PC-3 (cell line): ENCODE measurements at regions not wholly inside any gene's neighbourhood (a gene's known extent, or its start where the extent isn't known, plus 50 kb on each side); places are given as distances from the start of the nearest gene placed in this dataset.

Source experiments
- EZH2 ChIP-seq: fragments of 300-600 bp; sonication (generic); IDR thresholded peaks from one replicate; pipeline ENCODE4 v1.6.1; 2017; ENCODE audit warnings: antibody characterized with exemption, mild to moderate bottlenecking, low read length; ENCODE audit not compliant: unreplicated experiment
- EZH2phosphoT487 ChIP-seq: fragments of 300-600 bp; sonication (generic); IDR thresholded peaks from 2 replicates; pipeline ENCODE4 v1.6.1; 2018; ENCODE audit warnings: mild to moderate bottlenecking, antibody characterized with exemption, low read length, borderline replicate concordance
- TF ChIP-seq, protein P1 (sequence below): fragments of 300-600 bp; sonication (generic); conservative IDR thresholded peaks from 2 replicates; pipeline ENCODE4 v1.5.1; 2017; ENCODE audit warnings: antibody characterized with exemption, low read depth, mild to moderate bottlenecking, low read length

DNA sequence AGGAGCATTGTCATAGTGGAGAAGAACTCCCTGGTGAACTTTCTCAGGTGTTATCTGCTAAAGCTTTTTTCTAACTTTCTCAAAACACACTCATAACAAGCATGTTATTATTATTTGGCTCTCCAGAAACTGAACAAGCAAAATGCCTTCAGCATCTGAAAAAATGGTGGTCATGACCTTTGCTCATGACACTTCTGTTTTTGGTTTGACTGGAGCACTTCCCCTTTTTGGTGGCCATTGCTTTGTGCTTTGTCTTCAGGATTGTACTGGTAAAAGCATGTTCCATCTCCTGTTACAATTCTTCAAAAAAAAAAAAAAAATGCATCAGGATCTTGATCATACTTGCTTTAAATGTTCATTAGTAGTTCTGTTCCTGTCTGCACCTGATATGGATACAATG, 1241.6 kb upstream of the USP15 start:
- no peak for TF ChIP-seq EZH2
- TF ChIP-seq, protein P1, sequence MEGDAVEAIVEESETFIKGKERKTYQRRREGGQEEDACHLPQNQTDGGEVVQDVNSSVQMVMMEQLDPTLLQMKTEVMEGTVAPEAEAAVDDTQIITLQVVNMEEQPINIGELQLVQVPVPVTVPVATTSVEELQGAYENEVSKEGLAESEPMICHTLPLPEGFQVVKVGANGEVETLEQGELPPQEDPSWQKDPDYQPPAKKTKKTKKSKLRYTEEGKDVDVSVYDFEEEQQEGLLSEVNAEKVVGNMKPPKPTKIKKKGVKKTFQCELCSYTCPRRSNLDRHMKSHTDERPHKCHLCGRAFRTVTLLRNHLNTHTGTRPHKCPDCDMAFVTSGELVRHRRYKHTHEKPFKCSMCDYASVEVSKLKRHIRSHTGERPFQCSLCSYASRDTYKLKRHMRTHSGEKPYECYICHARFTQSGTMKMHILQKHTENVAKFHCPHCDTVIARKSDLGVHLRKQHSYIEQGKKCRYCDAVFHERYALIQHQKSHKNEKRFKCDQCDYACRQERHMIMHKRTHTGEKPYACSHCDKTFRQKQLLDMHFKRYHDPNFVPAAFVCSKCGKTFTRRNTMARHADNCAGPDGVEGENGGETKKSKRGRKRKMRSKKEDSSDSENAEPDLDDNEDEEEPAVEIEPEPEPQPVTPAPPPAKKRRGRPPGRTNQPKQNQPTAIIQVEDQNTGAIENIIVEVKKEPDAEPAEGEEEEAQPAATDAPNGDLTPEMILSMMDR: no peak
- no peak for TF ChIP-seq EZH2phosphoT487
